Hematopoietic multipotent progenitor cell treated with erythropoietin and hydrocortisone succinate and interleukin-3 and kit ligand, for 6 days (in vitro differentiated cells): ENCODE measurements at regions not wholly inside any gene's neighbourhood (a gene's known extent, or its start where the extent isn't known, plus 50 kb on each side); places are given as distances from the start of the nearest gene placed in this dataset.

Source experiments
- DNase-seq: peaks from one replicate; pipeline ENCODE4 v3.0.0-alpha.2; 2015

DNA sequence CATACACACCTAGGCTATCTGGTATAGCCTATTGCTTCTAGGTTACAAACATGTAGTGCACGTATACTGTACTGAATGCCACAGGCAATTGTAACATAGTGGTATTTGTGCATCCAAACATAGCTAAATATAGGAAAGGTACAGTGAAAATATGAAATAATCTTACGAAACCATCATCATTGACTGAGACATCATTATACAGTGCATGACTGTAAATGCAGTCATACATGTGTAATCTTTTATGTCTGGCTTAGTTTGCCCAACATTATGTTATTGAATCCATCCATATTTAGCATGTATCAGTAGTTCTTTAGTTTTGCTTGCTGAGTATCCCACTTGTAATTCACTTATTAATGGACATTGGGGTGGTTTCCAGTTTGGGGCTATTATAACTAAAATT, 124.9 kb downstream of the CYLD start:
- DNase-seq, result no peak

DNA sequence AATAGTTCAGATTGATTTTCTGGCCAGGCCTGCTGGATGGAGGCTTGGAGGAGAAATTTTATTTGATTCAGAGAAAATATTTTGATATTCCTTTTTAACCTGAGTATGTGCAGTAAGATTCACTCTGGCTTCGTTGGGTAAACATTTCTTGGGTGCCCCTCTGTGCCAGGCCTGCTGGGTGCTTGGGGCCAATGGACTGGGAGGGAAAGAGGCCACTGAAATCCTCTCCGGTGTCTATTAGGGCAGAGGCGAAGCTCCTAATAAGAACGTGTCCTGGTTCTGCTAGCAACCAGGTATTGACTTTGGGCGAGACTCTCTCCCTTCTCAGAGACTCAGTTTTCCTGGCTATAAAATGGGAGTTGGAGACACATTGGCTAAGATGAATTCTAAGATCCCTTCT, 122.5 kb downstream of the CYLD start:
- no peak for DNase-seq

DNA sequence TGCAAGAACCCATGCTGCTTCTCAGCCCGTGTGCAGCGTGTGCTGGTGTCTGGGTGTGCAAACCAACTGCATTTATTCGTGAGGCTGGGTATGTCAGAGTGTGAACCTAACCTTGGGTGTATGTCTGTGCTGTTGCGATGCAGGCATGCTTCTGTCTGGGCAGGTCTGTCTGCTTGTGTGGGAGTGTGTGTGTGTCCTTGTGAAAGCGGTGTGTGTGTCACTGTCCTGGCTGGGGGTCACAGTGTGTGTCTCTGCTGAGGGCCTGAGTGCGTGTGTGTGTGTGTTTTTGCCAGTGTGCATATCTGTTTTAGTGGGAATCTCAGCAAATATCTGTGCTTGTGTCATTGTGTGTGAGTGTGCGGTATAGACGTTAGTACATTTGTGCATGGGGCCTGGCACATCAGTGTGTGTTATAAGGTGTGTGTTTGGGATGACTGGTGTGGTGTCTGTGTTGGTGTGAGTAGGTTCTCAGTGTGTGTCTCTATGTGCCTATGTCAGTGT, 121.8 kb downstream of the CYLD start:
- no peak for DNase-seq

DNA sequence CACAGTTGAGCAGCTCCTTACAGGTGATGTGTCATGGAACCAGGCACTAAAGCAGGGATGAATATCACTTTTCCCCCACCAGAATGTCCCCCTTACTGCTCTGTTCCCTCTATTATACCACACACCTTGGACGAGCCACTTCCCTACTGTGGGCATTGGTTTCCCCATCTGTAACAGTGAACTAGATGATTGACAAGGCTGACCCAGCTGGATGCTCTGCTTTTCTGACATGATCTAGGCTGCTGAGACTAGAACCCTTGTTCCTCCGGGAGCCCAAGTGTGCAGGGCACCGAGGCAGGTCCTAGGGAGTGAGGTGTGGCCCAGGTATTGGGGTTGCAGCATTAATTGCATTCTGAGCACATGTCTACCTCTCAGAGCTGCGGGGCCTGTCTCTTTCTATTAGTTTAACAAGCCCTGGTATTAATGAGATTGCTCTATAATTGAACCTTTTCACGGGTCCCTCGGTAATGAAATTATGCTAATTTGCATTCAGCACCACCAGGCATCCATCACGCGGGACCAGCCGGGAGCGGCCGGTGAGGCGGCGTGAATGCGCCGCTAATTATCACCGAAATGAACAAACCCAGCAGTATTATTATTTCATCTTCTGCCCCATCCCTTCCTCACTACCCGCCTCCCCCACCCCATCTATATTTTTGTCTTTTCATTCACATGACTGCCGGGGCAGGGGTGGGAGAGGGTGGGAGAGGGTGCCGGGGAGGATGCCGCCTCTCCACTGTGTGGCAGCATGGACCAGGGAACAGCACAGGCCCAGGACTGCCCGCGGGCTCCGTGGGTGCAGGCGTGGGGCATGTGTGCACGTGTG, 121.1 kb downstream of the CYLD start:
- DNase-seq, result no peak

DNA sequence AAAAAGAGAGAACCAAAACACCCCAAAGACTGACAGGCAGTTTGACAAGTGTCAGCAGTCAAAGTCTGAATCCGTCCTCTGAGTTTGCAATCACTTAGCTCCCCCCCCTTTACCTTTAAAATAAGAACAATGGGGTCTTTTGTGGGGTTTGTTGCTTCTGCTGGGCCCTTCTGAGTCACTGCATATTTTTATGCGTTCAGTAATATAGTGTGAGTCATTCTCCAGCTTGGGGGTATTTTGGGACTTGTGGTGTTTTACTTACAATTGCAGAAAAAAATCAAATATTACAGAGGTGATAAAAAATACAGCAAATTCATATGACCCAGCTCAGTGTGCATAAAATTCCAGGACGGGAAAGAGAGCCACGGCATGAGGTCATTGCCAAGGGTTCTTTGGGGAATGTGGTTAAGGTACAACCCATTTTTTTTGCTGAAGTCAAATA, 120.1 kb downstream of the CYLD start:
- DNase-seq, result no peak

DNA sequence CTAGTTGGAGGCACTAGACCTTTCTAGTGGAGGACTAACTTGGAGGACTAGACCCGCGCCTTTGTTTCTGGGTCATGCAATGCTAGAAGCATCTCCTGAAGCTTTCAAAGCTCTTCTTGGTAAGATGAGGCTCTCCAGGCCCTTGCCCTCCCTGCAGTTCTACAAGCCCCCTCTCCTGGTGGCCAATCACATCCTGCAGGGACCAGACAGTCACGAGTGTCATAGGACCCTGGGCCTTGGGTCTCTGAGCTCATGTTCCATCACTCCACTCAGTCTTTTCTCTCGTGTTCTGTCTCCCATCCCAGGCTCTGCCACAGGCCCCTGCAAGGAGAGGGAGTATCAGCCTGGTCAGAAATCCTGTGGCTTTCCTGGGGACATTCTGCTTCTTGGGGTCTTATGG, 119.6 kb downstream of the CYLD start:
- no peak for DNase-seq

DNA sequence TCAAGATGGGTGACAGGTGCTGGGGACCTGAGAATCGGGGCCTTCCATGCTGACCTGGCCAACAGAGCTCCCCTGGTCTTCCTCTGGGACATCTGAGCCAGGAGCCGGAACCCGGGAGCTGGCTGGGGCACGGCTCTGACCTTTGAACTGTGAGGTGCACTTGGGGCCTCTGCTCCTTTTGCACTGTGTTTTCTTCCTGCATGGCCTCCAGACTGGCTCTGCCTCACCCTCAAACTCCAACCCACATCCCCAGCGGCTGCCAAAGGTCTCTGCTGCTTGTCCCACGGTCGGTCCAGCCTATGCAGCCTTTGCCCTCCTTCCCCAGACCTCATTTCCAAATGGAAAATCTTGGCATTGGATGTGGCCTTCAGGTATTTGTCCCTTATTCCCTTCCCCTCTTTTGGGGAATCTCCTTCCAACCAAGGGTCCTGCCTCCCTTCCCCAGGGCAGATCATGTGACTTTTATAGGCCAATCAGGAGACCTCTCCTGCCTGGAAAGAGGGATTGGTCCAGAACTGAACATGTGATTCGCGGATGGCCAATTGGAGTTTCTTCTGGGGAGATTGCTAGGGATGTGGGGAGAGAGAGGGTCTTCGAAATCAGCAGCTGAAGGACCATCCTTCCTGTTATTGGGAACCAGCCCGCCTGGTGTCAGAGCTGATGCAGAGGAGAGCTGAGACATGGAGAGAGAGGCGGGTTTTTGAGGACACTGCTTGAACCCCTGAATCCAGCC, 117.9 kb downstream of the CYLD start:
- no peak for DNase-seq

DNA sequence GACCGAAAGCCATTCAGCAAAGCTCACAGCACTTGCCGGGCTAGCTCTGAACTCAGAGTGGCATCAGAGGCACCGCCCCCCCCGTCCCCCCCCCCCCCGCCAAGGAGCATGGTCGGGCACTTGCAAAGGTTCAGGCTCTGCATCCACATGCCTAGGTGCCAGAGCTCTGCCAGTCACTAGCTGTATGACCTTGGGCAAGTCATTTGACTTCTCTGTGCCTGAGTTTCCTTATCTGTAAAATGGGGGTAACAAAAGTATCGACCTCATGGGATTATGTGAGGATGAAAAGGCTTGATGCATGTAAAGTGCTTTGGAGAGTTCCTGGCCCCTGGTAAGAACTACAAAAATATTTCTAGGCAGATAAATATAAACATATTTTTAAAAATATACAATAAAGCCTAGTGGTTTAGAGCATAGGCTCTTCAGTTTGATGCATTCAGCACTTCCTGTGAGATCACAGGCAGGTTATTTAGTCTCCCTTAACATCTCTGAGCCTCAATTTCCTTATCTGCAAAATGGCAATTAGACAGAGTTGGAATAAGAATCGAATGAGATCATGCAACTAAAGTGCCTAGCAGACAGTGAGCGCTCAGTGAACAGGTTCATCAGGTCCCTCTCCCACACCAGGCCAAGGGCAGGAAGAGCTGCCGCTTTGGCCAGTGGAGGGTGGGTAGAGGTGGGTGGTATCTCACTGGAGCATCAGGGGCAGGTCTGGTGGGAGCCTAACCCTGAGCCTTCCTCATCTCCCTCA, 117.2 kb downstream of the CYLD start:
- no peak for DNase-seq

DNA sequence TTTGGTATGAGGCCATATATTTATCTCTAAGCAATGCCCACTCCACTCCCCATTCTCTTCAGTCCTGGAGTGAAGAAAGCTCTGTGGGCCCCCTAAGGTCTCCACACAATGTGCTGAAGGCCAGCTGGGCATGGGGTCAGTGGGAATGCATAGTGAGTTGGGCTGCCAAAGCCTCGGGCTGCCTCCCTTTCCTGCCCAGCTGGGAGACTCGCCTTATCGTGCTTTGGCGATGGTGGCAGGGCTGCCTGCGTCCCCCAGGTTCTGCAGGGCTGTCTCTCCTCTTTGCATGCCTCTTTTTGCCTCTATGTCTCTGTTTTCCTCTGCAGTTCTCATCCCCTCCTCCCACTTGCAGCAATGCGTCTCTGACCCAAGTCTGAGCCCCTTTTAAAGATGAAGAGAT, 116.5 kb downstream of the CYLD start:
- no peak for DNase-seq

DNA sequence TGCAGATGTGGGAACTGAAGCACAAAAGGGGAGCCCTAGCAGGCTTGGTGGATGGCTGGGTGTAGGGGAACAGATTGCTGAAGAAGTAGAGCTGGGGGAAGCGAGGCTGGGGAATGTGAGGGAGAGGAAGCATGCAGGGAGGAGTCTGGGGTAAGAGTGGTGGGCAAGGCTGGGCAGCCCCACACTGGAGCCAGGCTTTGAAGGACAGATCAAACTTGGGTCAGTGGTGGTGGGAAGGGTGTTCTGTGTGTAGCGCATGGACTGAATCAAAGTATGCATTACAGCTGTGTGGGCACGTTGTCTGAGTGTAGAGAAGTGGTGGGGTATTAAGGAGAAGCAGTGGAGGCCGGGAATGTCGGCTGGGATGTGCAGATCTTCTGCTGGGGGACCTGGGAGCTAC, 116.0 kb downstream of the CYLD start:
- no peak for DNase-seq

DNA sequence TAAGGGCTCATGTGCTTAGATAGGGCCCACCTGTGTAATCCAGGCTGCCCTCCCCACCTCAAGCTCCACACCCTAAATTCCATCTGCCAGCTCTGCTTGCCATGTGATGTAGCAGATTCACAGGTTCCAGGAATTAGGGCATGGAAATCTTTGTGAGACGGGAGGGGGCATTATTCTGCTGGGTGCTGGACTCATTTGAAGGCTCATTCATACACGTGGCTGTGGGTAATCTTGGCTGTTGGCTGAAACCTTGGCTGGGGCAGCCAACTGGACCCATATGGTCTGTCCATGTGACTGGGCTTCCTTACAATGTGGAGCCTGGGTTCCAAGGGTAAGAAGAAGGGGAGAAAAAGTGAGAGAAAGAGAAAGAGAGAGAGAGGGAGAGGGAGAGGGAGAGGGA, 115.1 kb downstream of the CYLD start:
- DNase-seq, result no peak

DNA sequence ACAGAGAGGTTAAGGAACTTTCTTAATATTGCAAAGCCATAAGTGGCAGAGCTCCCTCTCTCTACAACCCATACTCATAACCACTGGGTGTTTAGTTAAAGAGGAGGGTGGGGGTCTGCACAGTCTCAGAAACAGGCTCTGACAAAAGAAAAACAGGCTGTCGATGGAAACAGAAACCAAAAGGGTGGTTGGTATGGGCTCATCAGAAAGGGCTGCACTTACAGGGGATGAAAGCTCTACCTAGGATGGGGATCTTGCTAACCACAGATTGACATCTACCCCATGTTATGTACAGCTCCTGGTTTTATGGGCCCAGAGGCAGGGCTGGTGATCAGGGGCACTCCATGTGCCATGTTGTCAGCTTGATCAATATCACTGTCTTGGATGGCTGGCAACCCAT, 111.4 kb downstream of the CYLD start:
- no peak for DNase-seq
